ENCODE measurements at regions not wholly inside any gene's neighbourhood (a gene's known extent, or its start where the extent isn't known, plus 50 kb on each side); places are given as distances from the start of the nearest gene placed in this dataset.

GRCh38 chr4:127082986-127083385 is 549.8 kb upstream of the INTU start:
- H3K4me3 Mint-ChIP-seq, result no peak overlapping the region
- peaks cover 3% of the 10 kb centered on the region for H3K4me1 Mint-ChIP-seq
- H3K36me3 Mint-ChIP-seq (ENCODE audit: low read depth), result peaks cover 12% of the 10 kb centered on the region
- no peak for TF ChIP-seq CTCF (conservative IDR thresholded peaks at IDR 0.05)
- no peak for DNase-seq (ENCODE audit: low read depth, low spot score)
- H3K9me3 Mint-ChIP-seq, result peaks cover 14% of the 10 kb centered on the region
- no peak overlapping the region for H3K27ac Mint-ChIP-seq (ENCODE audit: unreplicated experiment)
- no peaks in the 10 kb centered on the region for H3K27me3 Mint-ChIP-seq (ENCODE audit: low read depth)

- H3K4me1 Mint-ChIP-seq, result peaks cover 3% of the 10 kb centered on the region
- H3K36me3 Mint-ChIP-seq (ENCODE audit: low read depth), result peaks cover 12% of the 10 kb centered on the region
- H3K4me3 Mint-ChIP-seq, result no peak overlapping the region
- peaks cover 11% of the 10 kb centered on the region for H3K9me3 Mint-ChIP-seq
- no peak overlapping the region for H3K27ac Mint-ChIP-seq (ENCODE audit: unreplicated experiment)
- H3K27me3 Mint-ChIP-seq (ENCODE audit: low read depth), result no peaks in the 10 kb centered on the region
- DNase-seq (ENCODE audit: low read depth, low spot score), result no peak
- no peak for TF ChIP-seq CTCF (conservative IDR thresholded peaks at IDR 0.05)
These were observed 548.1 kb upstream of the INTU start for GRCh38 chr4:127084666-127085065.

GRCh38 chr4:127097061-127097460 is 535.7 kb upstream of the INTU start:
- Mint-ChIP-seq H3K27ac (ENCODE audit: unreplicated experiment) (no peak overlapping the region), H3K9me3 (peaks cover 5% of the 10 kb centered on the region), H3K27me3 (ENCODE audit: low read depth) (no peaks in the 10 kb centered on the region), H3K36me3 (ENCODE audit: low read depth) (no peaks in the 10 kb centered on the region), H3K4me1 (no peaks in the 10 kb centered on the region), H3K4me3 (no peak overlapping the region)
- no peak for TF ChIP-seq CTCF (conservative IDR thresholded peaks at IDR 0.05)
- DNase-seq (ENCODE audit: low read depth, low spot score), result no peak

GRCh38 chr4:127102361-127102760 is 530.4 kb upstream of the INTU start:
- DNase-seq (ENCODE audit: low read depth, low spot score), result no peak
- peaks cover 2% of the 10 kb centered on the region for H3K9me3 Mint-ChIP-seq
- no peak for TF ChIP-seq CTCF (conservative IDR thresholded peaks at IDR 0.05)
- no peaks in the 10 kb centered on the region for H3K27me3 Mint-ChIP-seq (ENCODE audit: low read depth)
- peaks cover 12% of the 10 kb centered on the region for H3K4me1 Mint-ChIP-seq
- H3K4me3 Mint-ChIP-seq, result no peak overlapping the region
- H3K36me3 Mint-ChIP-seq (ENCODE audit: low read depth), result peaks cover 3% of the 10 kb centered on the region
- H3K27ac Mint-ChIP-seq (ENCODE audit: unreplicated experiment), result no peak overlapping the region

GRCh38 chr4:127103681-127104115 is 529.1 kb upstream of the INTU start:
- Mint-ChIP-seq H3K4me1 (peaks cover 12% of the 10 kb centered on the region), H3K4me3 (no peak overlapping the region), H3K36me3 (ENCODE audit: low read depth) (peaks cover 10% of the 10 kb centered on the region), H3K27ac (ENCODE audit: unreplicated experiment) (no peak overlapping the region), H3K27me3 (ENCODE audit: low read depth) (no peaks in the 10 kb centered on the region), H3K9me3 (peaks cover 11% of the 10 kb centered on the region)
- TF ChIP-seq CTCF (conservative IDR thresholded peaks at IDR 0.05), result no peak
- no peak for DNase-seq (ENCODE audit: low read depth, low spot score)

Data from neural crest cell (in vitro differentiated cells).